NCI-H1694 (cell line): ENCODE measurements at regions not wholly inside any gene's neighbourhood (a gene's known extent, or its start where the extent isn't known, plus 50 kb on each side); places are given as distances from the start of the nearest gene placed in this dataset.

ENCODE experiments used
- DNase-seq: peaks from one replicate; lab custom pipeline; 2025; lab: John Stamatoyannopoulos, UW

GRCh38 chr10:123604506-123604905 lies 61.6 kb upstream of the GPR26 start:
- no peak for DNase-seq

DNA sequence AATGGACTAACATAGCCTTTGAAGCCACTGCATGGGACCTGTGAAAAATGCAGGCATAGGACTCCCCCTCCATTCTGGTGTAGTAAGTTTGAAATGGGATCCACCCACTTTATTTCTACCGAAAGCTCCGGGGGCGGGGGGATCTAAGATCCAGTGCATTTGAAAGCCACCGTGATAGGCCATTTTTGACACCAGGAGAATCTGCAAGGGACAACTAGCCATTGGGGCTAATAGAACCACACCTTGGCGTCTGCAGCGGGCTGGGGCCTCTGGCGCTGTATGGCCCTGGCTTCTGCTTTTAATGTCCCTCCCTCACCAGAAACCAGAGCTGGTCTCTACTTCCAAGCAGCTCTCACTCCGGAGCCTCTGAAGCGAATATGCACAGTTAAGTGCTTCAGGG lies 60.1 kb upstream of the GPR26 start:
- no peak for DNase-seq

- DNase-seq, result no peak
Observed at GRCh38 chr10:123606955-123607354, 59.2 kb upstream of the GPR26 start.

DNA sequence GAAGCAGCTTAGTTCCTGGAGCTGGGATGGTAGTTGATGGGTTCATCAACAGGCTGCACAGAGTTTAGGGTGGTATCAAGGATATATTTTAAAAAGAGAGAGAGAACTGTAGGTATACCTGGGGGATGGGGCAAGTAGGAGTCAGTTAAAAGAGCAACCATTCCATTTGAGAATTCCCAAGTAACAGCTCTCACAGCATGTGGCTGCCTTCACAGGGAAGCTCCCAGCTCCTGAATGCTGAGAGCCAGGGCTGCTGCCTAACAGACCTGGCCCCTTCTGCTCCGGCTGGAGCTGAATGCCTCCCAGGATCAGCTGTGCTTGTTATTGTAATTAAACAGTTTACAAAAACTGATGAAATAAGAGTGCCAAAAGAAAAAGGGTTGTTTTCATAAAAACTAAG lies 58.8 kb upstream of the GPR26 start:
- DNase-seq, result no peak

DNA sequence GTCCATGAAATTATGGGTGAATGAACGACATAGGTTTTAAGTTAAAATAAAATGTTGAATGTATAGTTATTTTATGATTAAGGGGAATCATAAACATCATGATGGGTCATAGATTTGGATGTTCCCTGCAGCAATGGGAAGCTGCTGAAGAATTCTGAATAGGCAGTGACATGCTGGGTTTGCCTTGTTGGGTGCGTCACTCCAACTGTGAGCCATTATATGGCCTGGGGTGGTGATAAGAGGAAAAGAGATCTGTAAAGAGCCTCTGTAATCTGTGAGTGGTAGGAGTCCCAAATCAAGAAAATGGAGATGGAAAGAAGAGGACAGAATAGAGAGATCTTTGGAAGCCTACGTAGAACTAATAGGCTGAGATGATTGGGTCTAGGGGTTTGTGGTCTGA lies 58.1 kb upstream of the GPR26 start:
- no peak for DNase-seq

DNA sequence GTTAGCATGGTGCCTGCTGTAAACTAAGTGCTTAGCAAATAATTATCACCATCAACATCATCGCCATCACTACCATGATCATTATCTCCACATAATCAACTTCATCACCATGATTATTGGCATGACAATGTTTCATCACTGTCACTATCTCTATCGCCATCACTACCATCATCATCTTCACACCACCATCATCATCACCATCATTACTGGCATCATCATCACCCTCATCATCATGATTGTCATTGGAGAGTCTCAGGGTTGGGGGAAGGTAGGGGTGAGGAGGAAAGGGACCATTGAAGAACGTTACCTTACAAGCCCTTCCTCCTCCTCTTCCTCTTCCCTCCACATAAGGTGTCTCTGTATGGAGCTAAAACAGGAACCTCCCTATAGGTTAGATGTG lies 54.9 kb upstream of the GPR26 start:
- no peak for DNase-seq

GRCh38 chr10:123611876-123612275 lies 54.3 kb upstream of the GPR26 start:
- no peak for DNase-seq

GRCh38 chr10:123613346-123613850 lies 52.8 kb upstream of the GPR26 start:
- no peak for DNase-seq

DNA sequence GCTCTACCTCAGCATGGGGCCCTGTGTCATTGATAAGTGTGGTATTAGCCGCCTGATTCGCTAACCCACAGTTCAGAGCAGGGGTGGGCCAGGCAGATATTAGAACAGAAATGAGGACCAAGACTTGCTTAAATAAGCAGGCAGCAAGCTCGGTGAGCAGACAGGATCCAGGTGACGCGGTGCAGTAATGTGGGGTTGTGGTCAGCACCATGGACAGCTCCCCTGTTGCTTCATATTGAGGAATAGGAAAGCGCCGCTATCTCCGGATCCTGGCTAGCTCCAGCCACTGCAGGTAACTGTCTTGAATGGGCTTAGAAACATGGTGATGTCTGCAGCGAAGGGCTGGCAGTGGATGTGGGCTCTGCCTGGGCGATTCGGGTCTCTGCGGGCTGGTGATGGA lies 51.3 kb upstream of the GPR26 start:
- no peak for DNase-seq
